NCI-H345 treated with DMSO at 0.1 percent for 48 hours (cell line): ENCODE measurements at regions not wholly inside any gene's neighbourhood (a gene's known extent, or its start where the extent isn't known, plus 50 kb on each side); places are given as distances from the start of the nearest gene placed in this dataset.

Source experiments
- DNase-seq: peaks from one replicate; lab custom pipeline; 2025; ENCODE audit not compliant: unreplicated experiment; lab: John Stamatoyannopoulos, UW

GRCh38 chr9:89892920-89893319 is 288.1 kb downstream of the GADD45G start:
- no peak for DNase-seq

GRCh38 chr9:89893886-89894285 is 289.1 kb downstream of the GADD45G start:
- no peak for DNase-seq

- DNase-seq = no peak
Observed at GRCh38 chr9:89896806-89897340, 292.1 kb downstream of the GADD45G start.

GRCh38 chr9:89899573-89899972 is 294.8 kb downstream of the GADD45G start:
- DNase-seq = no peak

GRCh38 chr9:89901920-89902319 is 297.1 kb downstream of the GADD45G start:
- no peak for DNase-seq

- DNase-seq = no peak
Observed at GRCh38 chr9:89902450-89903140, 297.8 kb downstream of the GADD45G start.

- no peak for DNase-seq
Observed at GRCh38 chr9:89903141-89903475, 298.3 kb downstream of the GADD45G start.

- no peak for DNase-seq
Observed at GRCh38 chr9:89905606-89906338, 301.0 kb downstream of the GADD45G start.

GRCh38 chr9:89911721-89912604 is 307.2 kb downstream of the GADD45G start:
- no peak for DNase-seq

GRCh38 chr9:89912605-89912953 is 307.8 kb downstream of the GADD45G start:
- no peak for DNase-seq

GRCh38 chr9:89915187-89915586 is 310.4 kb downstream of the GADD45G start:
- no peak for DNase-seq

- DNase-seq = no peak
Observed at GRCh38 chr9:89916001-89916597, 311.3 kb downstream of the GADD45G start.

GRCh38 chr9:89917861-89918260 is 313.0 kb downstream of the GADD45G start:
- no peak for DNase-seq

- DNase-seq = no peak
Observed at GRCh38 chr9:89919171-89919681, 314.4 kb downstream of the GADD45G start.

GRCh38 chr9:89920131-89920530 is 315.3 kb downstream of the GADD45G start:
- DNase-seq = no peak

GRCh38 chr9:89920951-89921350 is 316.1 kb downstream of the GADD45G start:
- DNase-seq = no peak

GRCh38 chr9:89922099-89922498 is 317.3 kb downstream of the GADD45G start:
- DNase-seq = no peak

GRCh38 chr9:89923174-89923573 is 318.4 kb downstream of the GADD45G start:
- DNase-seq = no peak

- DNase-seq = no peak
Observed at GRCh38 chr9:89923961-89924504, 319.2 kb downstream of the GADD45G start.

GRCh38 chr9:89924611-89925010 is 319.8 kb downstream of the GADD45G start:
- DNase-seq = no peak

GRCh38 chr9:89926167-89926566 is 321.4 kb downstream of the GADD45G start:
- DNase-seq = no peak
